ENCODE measurements at regions not wholly inside any gene's neighbourhood (a gene's known extent, or its start where the extent isn't known, plus 50 kb on each side); places are given as distances from the start of the nearest gene placed in this dataset.

GRCh38 chr12:75712223-75712622 is 200.8 kb upstream of the KRR1 start:
- no peak for TF ChIP-seq EZH2phosphoT487 (IDR thresholded peaks at IDR 0.05; ENCODE audit: insufficient read depth, low read depth)
- no peak for TF ChIP-seq EZH2 (IDR thresholded peaks at IDR 0.05; ENCODE audit: insufficient read depth, poor library complexity, severe bottlenecking)
